CD14-positive monocyte (primary cell): ENCODE measurements at regions not wholly inside any gene's neighbourhood (a gene's known extent, or its start where the extent isn't known, plus 50 kb on each side); places are given as distances from the start of the nearest gene placed in this dataset.

ENCODE experiments used
- DNase-seq, 3 donors: peaks; one replicate each; pipeline ENCODE4 v3.0.0-alpha.2; 2011 to 2022
- H2AFZ ChIP-seq: 2 replicates; pipeline ENCODE4 v1.6.0; 2012; ENCODE audit warnings: mild to moderate bottlenecking, low read depth, low read length, inconsistent platforms; ENCODE audit not compliant: insufficient read depth, poor library complexity, severe bottlenecking
- H3K27ac ChIP-seq, 2 donors: 1 replicate in 1 of 2; 2 replicates in 1 of 2; pipeline ENCODE4 v1.5.1; 2012 to 2013; ENCODE audit warnings: low read length in 2 of 2, control low read depth in 1 of 2, inconsistent platforms in 1 of 2, low read depth in 1 of 2, mild to moderate bottlenecking in 1 of 2
- H3K27me3 ChIP-seq, 2 donors: one replicate each; pipeline versions ENCODE4 v1.6.0 to v1.6.1; 2011 to 2013; ENCODE audit warnings: low read length in 2 of 2; ENCODE audit not compliant: control insufficient read depth in 2 of 2, insufficient read depth in 2 of 2
- H3K36me3 ChIP-seq, 2 donors: replicated peaks in 1 of 2; 1 replicate in 1 of 2; 2 replicates in 1 of 2; pipeline versions ENCODE4 v1.5.1 to v1.6.1; 2012 to 2013; ENCODE audit warnings: low read length in 2 of 2, control low read depth in 1 of 2, inconsistent platforms in 1 of 2, mild to moderate bottlenecking in 1 of 2; ENCODE audit not compliant: insufficient read depth in 2 of 2, control insufficient read depth in 1 of 2
- H3K4me1 ChIP-seq, 2 donors: 1 replicate in 1 of 2; 2 replicates in 1 of 2; pipeline versions ENCODE4 v1.5.1 to v1.6.1; 2012 to 2013; ENCODE audit warnings: low read length in 2 of 2, control low read depth in 1 of 2, inconsistent platforms in 1 of 2, mild to moderate bottlenecking in 1 of 2, moderate library complexity in 1 of 2; ENCODE audit not compliant: insufficient read depth in 2 of 2, control insufficient read depth in 1 of 2
- H3K4me2 ChIP-seq: replicated peaks from 2 replicates; pipeline ENCODE3; 2012; ENCODE audit warnings: low read length, moderate library complexity, mild to moderate bottlenecking; ENCODE audit not compliant: poor library complexity, severe bottlenecking; ENCODE audit errors: extremely low read depth
- H3K4me3 ChIP-seq, 3 experiments: fragments of 200-600 bp in 1 of 3; sonication (generic) in 1 of 3; replicated peaks in 1 of 3; 1 replicate in 2 of 3; 2 replicates in 1 of 3; pipeline ENCODE4 v1.5.1; 2011 to 2013; ENCODE audit warnings: low read length in 3 of 3, mild to moderate bottlenecking in 3 of 3, control low read depth in 2 of 3, low read depth in 2 of 3, inconsistent platforms in 1 of 3, moderate library complexity in 1 of 3
- H3K79me2 ChIP-seq: 2 replicates; pipeline ENCODE4 v1.6.0; 2012; ENCODE audit warnings: mild to moderate bottlenecking, control low read depth, inconsistent platforms, low read length, moderate library complexity; ENCODE audit not compliant: insufficient read depth
- H3K9ac ChIP-seq: 2 replicates; pipeline ENCODE4 v1.6.0; 2017; ENCODE audit warnings: low read length, mild to moderate bottlenecking; ENCODE audit not compliant: insufficient read depth, poor library complexity, severe bottlenecking
- H3K9me3 ChIP-seq, 2 donors: replicated peaks in 1 of 2; 1 replicate in 1 of 2; 2 replicates in 1 of 2; pipeline versions ENCODE4 v1.5.1 to v1.6.1; 2012 to 2013; ENCODE audit warnings: low read length in 2 of 2, control low read depth in 1 of 2; ENCODE audit not compliant: control insufficient read depth in 1 of 2, insufficient read depth in 1 of 2
- H4K20me1 ChIP-seq: 2 replicates; pipeline ENCODE4 v1.6.0; 2012; ENCODE audit warnings: mild to moderate bottlenecking, low read length, control low read depth, moderate library complexity; ENCODE audit not compliant: insufficient read depth
- H3K27ac Mint-ChIP-seq, 7 donors: one replicate each; pipeline ENCODE4 v1.8.0; 2020; ENCODE audit warnings: mild to moderate bottlenecking in 7 of 7, mixed read lengths in 7 of 7, moderate library complexity in 6 of 7, inconsistent platforms in 2 of 7
- H3K27me3 Mint-ChIP-seq, 3 donors: one replicate each; pipeline ENCODE4 v1.8.0; 2021 to 2022; ENCODE audit warnings: low read depth in 3 of 3, mild to moderate bottlenecking in 3 of 3, mixed read lengths in 3 of 3, moderate library complexity in 3 of 3, inconsistent platforms in 1 of 3
- H3K36me3 Mint-ChIP-seq, 2 donors: one replicate each; pipeline ENCODE4 v1.8.0; 2020; ENCODE audit warnings: mixed read lengths in 2 of 2, inconsistent platforms in 1 of 2, mild to moderate bottlenecking in 1 of 2
- H3K4me1 Mint-ChIP-seq: one replicate; pipeline ENCODE4 v1.8.0; 2020; ENCODE audit warnings: mild to moderate bottlenecking, mixed read lengths
- H3K4me3 Mint-ChIP-seq, 2 donors: one replicate each; pipeline ENCODE4 v1.8.0; 2020; ENCODE audit warnings: mild to moderate bottlenecking in 2 of 2, mixed read lengths in 2 of 2, moderate library complexity in 1 of 2
- H3K9me3 Mint-ChIP-seq, 7 donors: one replicate each; pipeline ENCODE4 v1.8.0; 2020 to 2022; ENCODE audit warnings: mixed read lengths in 7 of 7, mild to moderate bottlenecking in 6 of 7, moderate library complexity in 6 of 7, inconsistent platforms in 2 of 7
- WGBS: methylation state at CpG from one replicate; pipeline ENCODE4 v1.1.5; 2013; ENCODE audit warnings: missing lambda C conversion rate; ENCODE audit not compliant: insufficient coverage; 5-methylcytosine and 5-hydroxymethylcytosine counted together
- intact Hi-C, 2 donors: fragments of 100-400 bp; cut with micrococcal nuclease; formaldehyde crosslinking; loops; one replicate each; pipeline versions ENCODE4 v1.15.0 to v1.15.1; 2023
- TF ChIP-seq, protein P1 (sequence below): fragments of 200-600 bp; IDR thresholded peaks from one replicate; pipeline ENCODE4 v1.8.0; 2022; ENCODE audit warnings: antibody characterized with exemption, mild to moderate bottlenecking

DNA sequence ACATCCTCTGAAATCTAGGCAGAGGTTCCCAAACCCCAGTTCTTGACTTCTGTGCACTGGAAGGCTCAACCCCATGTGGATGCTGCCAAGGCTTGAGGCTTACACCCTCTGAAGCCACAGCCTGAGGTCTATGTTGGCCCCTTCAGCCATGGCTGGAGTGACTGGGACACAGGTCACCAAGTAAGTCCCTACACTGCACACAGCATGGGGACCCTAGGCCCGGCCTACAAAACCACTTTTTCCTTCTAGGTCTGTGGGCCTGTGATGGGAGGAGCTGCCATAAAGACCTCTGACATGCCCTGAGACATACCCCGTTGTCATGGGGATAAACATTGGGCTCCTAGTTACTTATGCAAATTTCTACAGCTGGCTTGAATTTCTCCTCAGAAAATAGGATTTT lies 418.8 kb upstream of the CCNH start:
- no peaks in the 10 kb centered on the region for H3K36me3 ChIP-seq
- Mint-ChIP-seq H3K36me3 (no peaks in the 10 kb centered on the region), H3K27me3 (no peaks in the 10 kb centered on the region), H3K4me3 (no peak overlapping the region), H3K9me3 (peaks cover 6 to 18% (median 10%) of the 10 kb centered on the region in 7 donors), H3K27ac (no peak overlapping the region), H3K4me1 (no peaks in the 10 kb centered on the region)
- no peak overlapping the region for H3K4me3 ChIP-seq
- H3K79me2 ChIP-seq, result no peaks in the 10 kb centered on the region
- no peaks in the 10 kb centered on the region for H4K20me1 ChIP-seq
- DNase-seq, result no peak
- H3K9ac ChIP-seq, result no peak overlapping the region
- no peak overlapping the region for H3K27ac ChIP-seq
- intact Hi-C loops, result no loop called here
- no peak overlapping the region for H2AFZ ChIP-seq
- WGBS, result no CpG with 5 or more reads among the region's 2 CpGs
- no peak overlapping the region for H3K4me2 ChIP-seq
- no peaks in the 10 kb centered on the region for H3K4me1 ChIP-seq
- H3K9me3 ChIP-seq, result peaks cover 15 to 19% of the 10 kb centered on the region in 2 donors
- TF ChIP-seq, protein P1, sequence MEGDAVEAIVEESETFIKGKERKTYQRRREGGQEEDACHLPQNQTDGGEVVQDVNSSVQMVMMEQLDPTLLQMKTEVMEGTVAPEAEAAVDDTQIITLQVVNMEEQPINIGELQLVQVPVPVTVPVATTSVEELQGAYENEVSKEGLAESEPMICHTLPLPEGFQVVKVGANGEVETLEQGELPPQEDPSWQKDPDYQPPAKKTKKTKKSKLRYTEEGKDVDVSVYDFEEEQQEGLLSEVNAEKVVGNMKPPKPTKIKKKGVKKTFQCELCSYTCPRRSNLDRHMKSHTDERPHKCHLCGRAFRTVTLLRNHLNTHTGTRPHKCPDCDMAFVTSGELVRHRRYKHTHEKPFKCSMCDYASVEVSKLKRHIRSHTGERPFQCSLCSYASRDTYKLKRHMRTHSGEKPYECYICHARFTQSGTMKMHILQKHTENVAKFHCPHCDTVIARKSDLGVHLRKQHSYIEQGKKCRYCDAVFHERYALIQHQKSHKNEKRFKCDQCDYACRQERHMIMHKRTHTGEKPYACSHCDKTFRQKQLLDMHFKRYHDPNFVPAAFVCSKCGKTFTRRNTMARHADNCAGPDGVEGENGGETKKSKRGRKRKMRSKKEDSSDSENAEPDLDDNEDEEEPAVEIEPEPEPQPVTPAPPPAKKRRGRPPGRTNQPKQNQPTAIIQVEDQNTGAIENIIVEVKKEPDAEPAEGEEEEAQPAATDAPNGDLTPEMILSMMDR, result no peak
- H3K27me3 ChIP-seq, result no peaks in the 10 kb centered on the region

DNA sequence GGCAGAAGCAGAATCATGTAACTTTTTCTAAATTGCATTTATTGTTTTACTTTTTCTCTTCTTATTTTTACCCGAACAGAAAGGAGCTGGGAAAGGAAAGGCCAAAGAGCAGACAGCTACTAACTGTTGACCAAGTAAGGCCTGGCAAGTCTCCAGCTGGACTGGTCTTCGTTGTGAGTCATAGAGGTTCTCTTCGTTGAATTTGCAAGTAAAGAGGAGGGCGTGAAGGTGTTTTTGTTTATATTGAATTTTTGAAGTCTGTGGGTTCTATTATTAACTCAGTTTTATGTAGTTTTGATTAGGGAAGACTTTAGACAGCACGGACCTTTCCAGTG lies 416.5 kb upstream of the CCNH start:
- no peak overlapping the region for H3K27ac ChIP-seq
- H3K27me3 ChIP-seq, result no peaks in the 10 kb centered on the region
- TF ChIP-seq, protein P1, result no peak
- Mint-ChIP-seq H3K9me3 (peaks cover 6 to 18% (median 7%) of the 10 kb centered on the region in 7 donors), H3K4me1 (no peaks in the 10 kb centered on the region), H3K27ac (no peak overlapping the region), H3K27me3 (no peaks in the 10 kb centered on the region), H3K4me3 (no peak overlapping the region), H3K36me3 (no peaks in the 10 kb centered on the region)
- DNase-seq, result no peak
- no CpG with 5 or more reads among the region's 5 CpGs for WGBS
- intact Hi-C loops, result no loop called here
- H3K9me3 ChIP-seq, result peaks cover 15 to 19% of the 10 kb centered on the region in 2 donors
- H3K36me3 ChIP-seq, result no peaks in the 10 kb centered on the region
- no peaks in the 10 kb centered on the region for H3K4me1 ChIP-seq
- H3K79me2 ChIP-seq, result no peaks in the 10 kb centered on the region
- no peak overlapping the region for H3K9ac ChIP-seq
- H2AFZ ChIP-seq, result no peak overlapping the region
- H4K20me1 ChIP-seq, result no peaks in the 10 kb centered on the region
- H3K4me2 ChIP-seq, result no peak overlapping the region
- no peak overlapping the region for H3K4me3 ChIP-seq
